OCI-LY7 (cell line): ENCODE measurements at regions not wholly inside any gene's neighbourhood (a gene's known extent, or its start where the extent isn't known, plus 50 kb on each side); places are given as distances from the start of the nearest gene placed in this dataset.

Source experiments
- BruUV-seq: library from RNA; stranded (reverse); fragments of 400-500 nt; replicated peaks from 2 replicates; lab custom pipeline; 2021; lab: Mats Ljungman, UMichigan
- CTCF ChIA-PET: fragments of 300-600 bp; sonication (Branson Sonifier 250); formaldehyde crosslinking; loops from one replicate; lab custom pipeline; 2022; ENCODE audit warnings: antibody characterized with exemption; ENCODE audit not compliant: unreplicated experiment; lab: Charles Lee
- POLR2A ChIA-PET: fragments of 300-600 bp; sonication (Branson Sonifier 250); formaldehyde crosslinking; loops from one replicate; lab custom pipeline; 2022; ENCODE audit warnings: antibody characterized with exemption; lab: Charles Lee
- DNase-seq: peaks from one replicate; pipeline ENCODE4 v3.0.0-alpha.2; 2015; ENCODE audit warnings: low spot score
- H2AFZ ChIP-seq: fragments of 200-600 bp; sonication (generic), shearing (Covaris generic); 2 replicates; pipeline ENCODE4 v1.6.1; 2014; ENCODE audit warnings: mild to moderate bottlenecking, antibody characterized with exemption, low read length, moderate library complexity
- H3K27ac ChIP-seq: fragments of 200-600 bp; sonication (generic); 2 replicates; pipeline ENCODE4 v1.5.1; 2014; ENCODE audit warnings: mixed run types, low read depth, mild to moderate bottlenecking, moderate library complexity, low read length, inconsistent platforms; ENCODE audit not compliant: poor library complexity, severe bottlenecking
- H3K36me3 ChIP-seq: fragments of 200-600 bp; sonication (generic); 2 replicates; pipeline ENCODE4 v1.6.1; 2014; ENCODE audit warnings: mild to moderate bottlenecking, antibody characterized with exemption, low read length, moderate library complexity, mixed read lengths; ENCODE audit not compliant: insufficient read depth
- H3K4me1 ChIP-seq: fragments of 200-600 bp; sonication (generic); 2 replicates; pipeline ENCODE4 v1.5.1; 2014; ENCODE audit warnings: mild to moderate bottlenecking, low read length; ENCODE audit not compliant: insufficient read depth, poor library complexity, severe bottlenecking
- H3K4me2 ChIP-seq: fragments of 200-600 bp; sonication (generic); 2 replicates; pipeline ENCODE4 v1.6.1; 2014; ENCODE audit warnings: mild to moderate bottlenecking, low read length
- H3K4me3 ChIP-seq: fragments of 200-600 bp; sonication (generic); 2 replicates; pipeline ENCODE4 v1.5.1; 2014; ENCODE audit warnings: mild to moderate bottlenecking, low read depth, low read length; ENCODE audit not compliant: poor library complexity, severe bottlenecking
- H3K79me2 ChIP-seq: fragments of 200-600 bp; sonication (generic); 2 replicates; pipeline ENCODE4 v1.6.1; 2016; ENCODE audit warnings: low read depth, mild to moderate bottlenecking, low read length, moderate library complexity, mixed read lengths; ENCODE audit not compliant: insufficient read depth
- H3K9me2 ChIP-seq: fragments of 200-600 bp; sonication (generic); 2 replicates; pipeline ENCODE4 v1.6.1; 2016; ENCODE audit warnings: mild to moderate bottlenecking, low read length, mixed read lengths; ENCODE audit not compliant: insufficient read depth
- H3K9me3 ChIP-seq: fragments of 200-600 bp; sonication (generic); 2 replicates; pipeline ENCODE4 v1.6.1; 2014; ENCODE audit warnings: mild to moderate bottlenecking, mixed run types, low read length, mixed read lengths
- H4K20me1 ChIP-seq: fragments of 200-600 bp; sonication (generic); 2 replicates; pipeline ENCODE4 v1.6.1; 2014; ENCODE audit warnings: mild to moderate bottlenecking, antibody characterized with exemption, low read length, moderate library complexity, mixed read lengths; ENCODE audit not compliant: insufficient read depth
- CTCF ChIP-seq: fragments of 200-600 bp; sonication (generic); conservative IDR thresholded peaks from 2 replicates; pipeline ENCODE4 v1.5.1; 2014; ENCODE audit warnings: mild to moderate bottlenecking, antibody characterized with exemption, low read length, moderate library complexity, mixed read lengths
- EZH2phosphoT487 ChIP-seq: fragments of 200-600 bp; sonication (generic); IDR thresholded peaks from 2 replicates; pipeline ENCODE4 v1.6.1; 2018; ENCODE audit warnings: low read depth, borderline replicate concordance, mild to moderate bottlenecking, mixed run types, antibody characterized with exemption, low read length, moderate library complexity, mixed read lengths
- intact Hi-C: fragments of 100-400 bp; cut with micrococcal nuclease; formaldehyde crosslinking; loops from one replicate; pipeline ENCODE4 v1.10.0; 2022; ENCODE audit not compliant: unreplicated experiment

DNA sequence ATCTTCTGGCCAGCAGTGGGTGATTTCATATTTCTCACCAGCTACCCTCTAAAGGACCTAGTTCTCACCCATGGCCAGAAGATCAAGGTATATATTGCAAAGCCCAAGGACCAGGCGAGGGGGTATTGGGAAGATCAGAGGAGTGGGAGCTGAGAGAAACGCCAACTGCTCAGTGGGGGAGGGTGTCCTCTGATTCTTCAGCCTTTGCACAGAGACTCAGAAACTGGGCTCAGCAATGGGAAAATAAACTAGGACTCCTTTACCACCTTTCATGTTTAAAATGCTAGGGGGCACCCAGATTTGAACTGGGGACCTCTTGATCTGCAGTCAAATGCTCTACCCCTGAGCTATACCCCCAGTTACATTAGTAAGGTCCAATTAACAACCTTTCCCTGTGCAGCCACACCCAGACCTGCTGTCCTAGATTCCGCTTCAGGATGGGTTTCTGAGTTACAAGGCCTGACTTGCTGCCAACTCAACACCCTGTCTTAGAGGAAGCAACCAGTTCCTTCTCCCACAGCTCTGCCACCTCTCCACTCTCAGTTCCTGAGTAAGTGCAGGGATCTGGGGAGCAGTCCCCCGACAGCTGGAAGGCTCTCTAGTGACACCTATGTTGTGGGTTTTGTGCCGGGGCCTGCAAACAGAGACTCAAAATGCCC is 93.5 kb downstream of the ZNF783 start:
- Histone ChIP-seq H3K9me3 (no peaks in the 10 kb centered on the region), H2AFZ (no peak overlapping the region), H4K20me1 (no peaks in the 10 kb centered on the region), H3K79me2 (no peaks in the 10 kb centered on the region), H3K27ac (no peak overlapping the region), H3K4me2 (no peak overlapping the region), H3K9me2 (no peaks in the 10 kb centered on the region), H3K4me1 (no peaks in the 10 kb centered on the region), H3K36me3 (no peaks in the 10 kb centered on the region), H3K4me3 (no peak overlapping the region)
- BruUV-seq, result no TSS peak
- no peak for DNase-seq
- ChIA-PET CTCF (no interaction called here), POLR2A (interaction anchor here (0.6 kb wide), 1 partner anchor 66 kb away, joined by 3 read pairs; no protein-coding TSS in a partner anchor)
- TF ChIP-seq CTCF (0 out of 2 replicates have a peak, but pooled peaks have one; percentile 15), EZH2phosphoT487 (no peak)
- intact Hi-C loops, result no loop called here

GRCh38 chr7:149362696-149363095 is 98.2 kb downstream of the ZNF777 start:
- no peaks in the 10 kb centered on the region for H3K9me2 ChIP-seq
- no peak for DNase-seq
- TF ChIP-seq EZH2phosphoT487, result no peak
- TF ChIP-seq CTCF, result no peak
- no peaks in the 10 kb centered on the region for H4K20me1 ChIP-seq
- H3K27ac ChIP-seq, result no peak overlapping the region
- H3K79me2 ChIP-seq, result no peaks in the 10 kb centered on the region
- no TSS peak for BruUV-seq
- intact Hi-C loops, result no loop called here
- no peaks in the 10 kb centered on the region for H3K9me3 ChIP-seq
- POLR2A ChIA-PET, result interaction anchor here (0.5 to 0.7 kb wide), 3 partner anchors 211 to 1278 kb away, joined by 3 read pairs; no protein-coding TSS in a partner anchor
- H2AFZ ChIP-seq, result no peak overlapping the region
- no peaks in the 10 kb centered on the region for H3K36me3 ChIP-seq
- H3K4me1 ChIP-seq, result no peaks in the 10 kb centered on the region
- no peak overlapping the region for H3K4me2 ChIP-seq
- CTCF ChIA-PET, result interaction anchor here (1.0 kb wide), 1 partner anchor 13 kb away, joined by 3 read pairs; no protein-coding TSS in a partner anchor
- no peak overlapping the region for H3K4me3 ChIP-seq
